CD1c-positive myeloid dendritic cell (primary cell): ENCODE measurements at regions not wholly inside any gene's neighbourhood (a gene's known extent, or its start where the extent isn't known, plus 50 kb on each side); places are given as distances from the start of the nearest gene placed in this dataset.

ENCODE experiments used
- DNase-seq: peaks from one replicate; pipeline ENCODE4 v3.0.0-alpha.2; 2016; ENCODE audit errors: extremely low spot score

GRCh38 chr14:101004176-101004575 lies 100.7 kb upstream of the RTL1 start:
- no peak for DNase-seq

- no peak for DNase-seq
Measured at GRCh38 chr14:101004954-101005353, 101.4 kb upstream of the RTL1 start.

GRCh38 chr14:101005447-101005846 lies 101.9 kb upstream of the RTL1 start:
- peak; percentile 37 for DNase-seq

GRCh38 chr14:101006008-101006407 lies 102.5 kb upstream of the RTL1 start:
- DNase-seq, result no peak

- DNase-seq, result no peak
Measured at GRCh38 chr14:101007004-101007614, 103.6 kb upstream of the RTL1 start.

GRCh38 chr14:101007765-101008164 lies 104.2 kb upstream of the RTL1 start:
- no peak for DNase-seq

GRCh38 chr14:101008196-101008595 lies 104.7 kb upstream of the RTL1 start:
- no peak for DNase-seq

GRCh38 chr14:101008631-101009336 lies 105.3 kb upstream of the RTL1 start:
- no peak for DNase-seq

- no peak for DNase-seq
Measured at GRCh38 chr14:101009531-101009930, 106.0 kb upstream of the RTL1 start.

GRCh38 chr14:101010293-101010692 lies 106.8 kb upstream of the RTL1 start:
- DNase-seq, result no peak

- DNase-seq, result no peak
Measured at GRCh38 chr14:101010835-101011234, 107.3 kb upstream of the RTL1 start.

GRCh38 chr14:101017209-101017608 lies 113.7 kb upstream of the RTL1 start:
- DNase-seq, result no peak

GRCh38 chr14:101017806-101018560 lies 114.5 kb upstream of the RTL1 start:
- no peak for DNase-seq

GRCh38 chr14:101018561-101019290 lies 115.2 kb upstream of the RTL1 start:
- DNase-seq, result no peak

- DNase-seq, result no peak
Measured at GRCh38 chr14:101019541-101019940, 116.0 kb upstream of the RTL1 start.

GRCh38 chr14:101019990-101020710 lies 116.6 kb upstream of the RTL1 start:
- DNase-seq, result no peak

- no peak for DNase-seq
Measured at GRCh38 chr14:101020834-101021370, 117.4 kb upstream of the RTL1 start.

GRCh38 chr14:101022121-101022520 lies 118.6 kb upstream of the RTL1 start:
- no peak for DNase-seq

GRCh38 chr14:101022916-101023435 lies 119.5 kb upstream of the RTL1 start:
- DNase-seq, result no peak

GRCh38 chr14:101024686-101025085 lies 121.2 kb upstream of the RTL1 start:
- DNase-seq, result no peak

- DNase-seq, result no peak
Measured at GRCh38 chr14:101025131-101025530, 121.6 kb upstream of the RTL1 start.
